SH-SY5Y (cell line): ENCODE measurements at regions not wholly inside any gene's neighbourhood (a gene's known extent, or its start where the extent isn't known, plus 50 kb on each side); places are given as distances from the start of the nearest gene placed in this dataset.

ENCODE experiments used
- GATA2 ChIP-seq: IDR thresholded peaks from 2 replicates; pipeline ENCODE4 v1.6.1; 2011; ENCODE audit warnings: mild to moderate bottlenecking, low read depth, low read length
- GATA3 ChIP-seq: IDR thresholded peaks from 2 replicates; pipeline ENCODE4 v1.6.1; 2011; ENCODE audit warnings: low read depth, mild to moderate bottlenecking, low read length, moderate library complexity

DNA sequence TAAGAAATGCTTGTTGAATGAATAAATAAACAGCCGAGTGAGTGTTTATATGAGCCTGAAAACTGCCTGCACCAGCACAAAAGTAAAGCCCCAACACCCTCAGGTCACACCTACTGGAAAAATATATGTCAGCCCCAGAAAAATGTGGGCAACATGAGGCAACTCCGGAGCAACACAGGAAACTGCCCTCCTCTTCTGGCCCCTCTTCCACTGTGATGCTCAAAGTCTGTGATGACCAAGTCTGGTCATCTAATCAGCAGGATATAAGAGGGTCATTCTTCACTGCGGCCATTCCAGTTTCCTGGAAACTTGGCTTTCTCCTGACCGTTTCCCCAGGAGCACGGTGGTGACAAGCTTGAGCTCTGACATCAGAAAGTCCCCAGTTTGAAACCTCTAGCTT lies 159.6 kb upstream of the PZP start:
- TF ChIP-seq GATA2 (no peak), GATA3 (no peak)
